Astrocyte (in vitro differentiated cells and primary cell): ENCODE measurements at regions not wholly inside any gene's neighbourhood (a gene's known extent, or its start where the extent isn't known, plus 50 kb on each side); places are given as distances from the start of the nearest gene placed in this dataset.
"Not testable (repeated sequence)": the region's sequence is repeated elsewhere in the genome, so short reads cannot be mapped to it uniquely, and the experiment has no call there.

Experiments used
- DNase-seq: peaks from one replicate; pipeline ENCODE4 v3.0.0-alpha.2; 2010; ENCODE audit warnings: low read depth
- FAIRE-seq: peaks from 2 replicates; lab custom pipeline; 2011; peaks lifted over from hg19 to GRCh38; lab: Jason Lieb, UNC
- H2AFZ ChIP-seq: 2 replicates; pipeline ENCODE4 v1.6.0; 2012; ENCODE audit warnings: low read depth, low read length, inconsistent platforms
- H3K27ac ChIP-seq: 2 replicates; pipeline ENCODE4 v1.5.1; 2011; ENCODE audit warnings: low read depth, low read length, inconsistent platforms
- H3K27me3 ChIP-seq: 2 replicates; pipeline ENCODE4 v1.6.0; 2011; ENCODE audit warnings: low read length, inconsistent platforms; ENCODE audit not compliant: insufficient read depth
- H3K36me3 ChIP-seq: 2 replicates; pipeline ENCODE4 v1.5.1; 2011; ENCODE audit warnings: low read length, inconsistent platforms; ENCODE audit not compliant: insufficient read depth
- H3K4me1 ChIP-seq: 2 replicates; pipeline ENCODE4 v1.5.1; 2011; ENCODE audit warnings: low read length, inconsistent platforms; ENCODE audit not compliant: insufficient read depth
- H3K4me2 ChIP-seq: 2 replicates; pipeline ENCODE4 v1.6.0; 2012; ENCODE audit warnings: low read length, inconsistent platforms
- H3K4me3 ChIP-seq: 2 replicates; pipeline ENCODE4 v1.5.1; 2011; ENCODE audit warnings: low read depth, mild to moderate bottlenecking, low read length, inconsistent platforms; ENCODE audit not compliant: insufficient read depth
- H3K79me2 ChIP-seq: 2 replicates; pipeline ENCODE4 v1.6.0; 2012; ENCODE audit warnings: mild to moderate bottlenecking, low read length, inconsistent platforms; ENCODE audit not compliant: insufficient read depth
- H3K9ac ChIP-seq: 2 replicates; pipeline ENCODE4 v1.6.0; 2012; ENCODE audit warnings: mild to moderate bottlenecking, low read length, inconsistent platforms
- H3K9me3 ChIP-seq: 2 replicates; pipeline ENCODE4 v1.5.1; 2012; ENCODE audit warnings: low read depth, mild to moderate bottlenecking, low read length, inconsistent platforms; ENCODE audit not compliant: insufficient read depth
- H4K20me1 ChIP-seq: 2 replicates; pipeline ENCODE4 v1.6.0; 2012; ENCODE audit warnings: low read length, inconsistent platforms; ENCODE audit not compliant: insufficient read depth
- H3K27ac Mint-ChIP-seq: one replicate; pipeline ENCODE4 v1.8.0; 2021; ENCODE audit warnings: mild to moderate bottlenecking, mixed read lengths; ENCODE audit not compliant: unreplicated experiment
- H3K27me3 Mint-ChIP-seq: one replicate; pipeline ENCODE4 v1.8.0; 2021; ENCODE audit warnings: low read depth, mixed read lengths; ENCODE audit not compliant: unreplicated experiment
- H3K36me3 Mint-ChIP-seq: one replicate; pipeline ENCODE4 v1.8.0; 2021; ENCODE audit warnings: low read depth, mixed read lengths; ENCODE audit not compliant: unreplicated experiment
- H3K4me1 Mint-ChIP-seq: one replicate; pipeline ENCODE4 v1.8.0; 2021; ENCODE audit warnings: low read depth, mixed read lengths; ENCODE audit not compliant: unreplicated experiment
- H3K4me3 Mint-ChIP-seq: one replicate; pipeline ENCODE4 v1.8.0; 2021; ENCODE audit warnings: mild to moderate bottlenecking, moderate library complexity, mixed read lengths; ENCODE audit not compliant: unreplicated experiment
- H3K9me3 Mint-ChIP-seq: one replicate; pipeline ENCODE4 v1.8.0; 2021; ENCODE audit warnings: mild to moderate bottlenecking, mixed read lengths; ENCODE audit not compliant: unreplicated experiment
- EZH2 ChIP-seq: IDR thresholded peaks from 2 replicates; pipeline ENCODE4 v1.6.1; 2012; ENCODE audit warnings: mild to moderate bottlenecking, low read length, inconsistent platforms; ENCODE audit not compliant: insufficient read depth
- TF ChIP-seq, protein P1 (sequence below): IDR thresholded peaks from 2 replicates; pipeline ENCODE4 v1.5.1; 2011; ENCODE audit warnings: low read depth, mild to moderate bottlenecking, inconsistent platforms, low read length, moderate library complexity; ENCODE audit not compliant: insufficient read depth

DNA sequence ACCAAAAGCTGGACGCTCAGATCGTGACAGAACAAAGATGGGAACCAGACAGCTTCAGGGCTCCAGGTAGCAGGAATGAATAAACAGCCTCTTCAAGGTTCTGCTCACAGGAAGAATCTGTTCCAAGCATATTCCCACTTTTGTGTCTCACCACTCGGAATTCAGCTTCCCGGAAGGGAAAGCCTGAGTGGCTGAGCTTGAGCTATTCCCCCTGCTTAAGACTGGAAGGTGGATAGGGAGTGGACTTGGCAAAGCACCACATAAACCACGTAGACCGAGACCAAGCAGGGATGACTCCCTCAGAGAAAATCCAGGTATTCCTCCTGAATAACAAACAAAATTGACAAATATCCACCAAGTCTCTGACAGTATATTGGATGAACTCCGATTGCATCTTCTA, 180.2 kb upstream of the NR2F2 start:
- H3K9ac ChIP-seq = no peak overlapping the region
- no peak overlapping the region for H3K27ac Mint-ChIP-seq
- H3K27me3 ChIP-seq = no peaks in the 10 kb centered on the region
- H3K9me3 Mint-ChIP-seq = no peaks in the 10 kb centered on the region
- H3K27me3 Mint-ChIP-seq = no peaks in the 10 kb centered on the region
- no peaks in the 10 kb centered on the region for H4K20me1 ChIP-seq
- H3K36me3 ChIP-seq = no peaks in the 10 kb centered on the region
- H3K79me2 ChIP-seq = no peaks in the 10 kb centered on the region
- no peak overlapping the region for H3K4me3 Mint-ChIP-seq
- peaks cover 9% of the 10 kb centered on the region for H3K4me1 Mint-ChIP-seq
- FAIRE-seq = no peak
- H3K36me3 Mint-ChIP-seq = no peaks in the 10 kb centered on the region
- H3K9me3 ChIP-seq = no peaks in the 10 kb centered on the region
- H3K4me3 ChIP-seq = no peak overlapping the region
- no peak for DNase-seq
- no peak overlapping the region for H3K27ac ChIP-seq
- no peak overlapping the region for H3K4me2 ChIP-seq
- H2AFZ ChIP-seq = no peak overlapping the region
- TF ChIP-seq EZH2 = no peak
- TF ChIP-seq, protein P1, sequence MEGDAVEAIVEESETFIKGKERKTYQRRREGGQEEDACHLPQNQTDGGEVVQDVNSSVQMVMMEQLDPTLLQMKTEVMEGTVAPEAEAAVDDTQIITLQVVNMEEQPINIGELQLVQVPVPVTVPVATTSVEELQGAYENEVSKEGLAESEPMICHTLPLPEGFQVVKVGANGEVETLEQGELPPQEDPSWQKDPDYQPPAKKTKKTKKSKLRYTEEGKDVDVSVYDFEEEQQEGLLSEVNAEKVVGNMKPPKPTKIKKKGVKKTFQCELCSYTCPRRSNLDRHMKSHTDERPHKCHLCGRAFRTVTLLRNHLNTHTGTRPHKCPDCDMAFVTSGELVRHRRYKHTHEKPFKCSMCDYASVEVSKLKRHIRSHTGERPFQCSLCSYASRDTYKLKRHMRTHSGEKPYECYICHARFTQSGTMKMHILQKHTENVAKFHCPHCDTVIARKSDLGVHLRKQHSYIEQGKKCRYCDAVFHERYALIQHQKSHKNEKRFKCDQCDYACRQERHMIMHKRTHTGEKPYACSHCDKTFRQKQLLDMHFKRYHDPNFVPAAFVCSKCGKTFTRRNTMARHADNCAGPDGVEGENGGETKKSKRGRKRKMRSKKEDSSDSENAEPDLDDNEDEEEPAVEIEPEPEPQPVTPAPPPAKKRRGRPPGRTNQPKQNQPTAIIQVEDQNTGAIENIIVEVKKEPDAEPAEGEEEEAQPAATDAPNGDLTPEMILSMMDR = no peak
- H3K4me1 ChIP-seq = no peaks in the 10 kb centered on the region

DNA sequence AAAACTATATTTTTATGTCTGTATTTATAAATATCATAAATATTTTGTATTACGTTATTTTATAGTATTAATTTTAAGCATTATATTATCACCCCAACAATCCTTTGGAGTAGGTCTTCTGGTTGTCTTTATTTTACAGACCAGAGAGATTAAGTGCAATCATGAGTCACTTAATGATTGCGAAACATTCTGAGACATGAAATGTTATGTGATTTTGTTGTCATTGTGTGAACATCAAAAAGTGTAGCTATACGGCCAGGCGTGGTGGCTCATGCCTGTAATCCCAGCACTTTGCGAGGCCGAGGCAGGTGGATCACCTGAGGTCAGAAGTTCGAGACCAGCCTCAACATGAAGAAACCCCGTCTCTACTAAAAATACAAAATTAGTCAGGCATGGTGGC, 178.8 kb upstream of the NR2F2 start:
- H3K9me3 ChIP-seq, H3K4me3 Mint-ChIP-seq, H3K27me3 Mint-ChIP-seq, H2AFZ ChIP-seq, H3K27ac Mint-ChIP-seq, H3K9ac ChIP-seq, H3K79me2 ChIP-seq, H3K27ac ChIP-seq, H4K20me1 ChIP-seq, H3K27me3 ChIP-seq, H3K4me3 ChIP-seq, FAIRE-seq, H3K4me2 ChIP-seq, H3K4me1 ChIP-seq, H3K36me3 Mint-ChIP-seq, H3K9me3 Mint-ChIP-seq, H3K4me1 Mint-ChIP-seq, H3K36me3 ChIP-seq: not testable (repeated sequence)
- DNase-seq = peak; percentile 45

DNA sequence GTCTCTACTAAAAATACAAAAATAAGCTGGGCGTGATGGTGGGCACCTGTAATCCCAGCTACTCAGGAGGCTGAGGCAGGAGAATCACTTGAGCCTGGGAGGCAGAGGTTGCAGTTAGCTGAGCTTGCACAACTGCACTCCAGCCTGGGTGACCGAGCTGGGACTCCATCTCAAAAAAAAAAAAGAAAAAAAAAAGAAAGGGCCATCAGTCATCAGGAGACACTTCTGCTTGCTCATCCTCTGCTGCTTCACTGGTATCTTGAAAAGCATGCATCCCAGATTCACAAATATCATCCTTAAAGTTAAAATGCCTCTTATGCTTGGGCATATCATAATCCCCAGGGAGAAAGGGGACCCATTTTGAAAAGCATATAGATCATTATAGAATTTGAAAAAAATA, 176.6 kb upstream of the NR2F2 start:
- Mint-ChIP-seq H3K27ac (no peak overlapping the region), H3K27me3 (peaks cover 1% of the 10 kb centered on the region), H3K9me3 (no peaks in the 10 kb centered on the region), H3K4me3 (no peak overlapping the region), H3K36me3 (no peaks in the 10 kb centered on the region), H3K4me1 (no peaks in the 10 kb centered on the region)
- Histone ChIP-seq H3K79me2 (no peaks in the 10 kb centered on the region), H3K27me3 (no peaks in the 10 kb centered on the region), H4K20me1 (no peaks in the 10 kb centered on the region), H3K4me2 (no peak overlapping the region), H3K27ac (no peak overlapping the region), H2AFZ (no peak overlapping the region), H3K9ac (no peak overlapping the region), H3K4me3 (no peak overlapping the region), H3K4me1 (no peaks in the 10 kb centered on the region), H3K36me3 (no peaks in the 10 kb centered on the region), H3K9me3 (no peaks in the 10 kb centered on the region)
- no peak for TF ChIP-seq EZH2
- TF ChIP-seq, protein P1 = no peak
- no peak for FAIRE-seq
- DNase-seq = no peak
